Natural killer cell (primary cell): ENCODE measurements at regions not wholly inside any gene's neighbourhood (a gene's known extent, or its start where the extent isn't known, plus 50 kb on each side); places are given as distances from the start of the nearest gene placed in this dataset.
A peak's percentile ranks its signal among the peaks of the same experiment; 100 is the strongest.

Source experiments
- ATAC-seq, 3 donors: fragments of 150-1000 bp in 2 of 3; fragments of 200-7000 bp in 1 of 3; cut with Tn5 transposase; 1 replicate in 1 of 3; 2 replicates in 2 of 3; pipeline ENCODE4 v1.10.0; 2021; ENCODE audit warnings: mild to moderate bottlenecking in 2 of 3, moderate library complexity in 2 of 3
- DNase-seq, 2 donors: peaks; one replicate each; pipeline versions ENCODE4 v3.0.0 to v3.0.0-alpha.2; 2013 to 2021; ENCODE audit warnings: mixed read lengths in 1 of 2
- H3K27ac ChIP-seq: one replicate; pipeline ENCODE4 v1.5.1; 2013; ENCODE audit warnings: mild to moderate bottlenecking, low read length
- H3K27me3 ChIP-seq: one replicate; pipeline ENCODE4 v1.6.1; 2013; ENCODE audit warnings: low read length; ENCODE audit not compliant: control insufficient read depth, insufficient read depth
- H3K36me3 ChIP-seq: one replicate; pipeline ENCODE4 v1.6.1; 2013; ENCODE audit warnings: low read length; ENCODE audit not compliant: control insufficient read depth, insufficient read depth
- H3K4me1 ChIP-seq: one replicate; pipeline ENCODE4 v1.6.1; 2013; ENCODE audit warnings: low read length; ENCODE audit not compliant: control insufficient read depth, insufficient read depth
- H3K4me3 ChIP-seq: one replicate; pipeline ENCODE4 v1.5.1; 2013; ENCODE audit warnings: low read length
- H3K9me3 ChIP-seq: one replicate; pipeline ENCODE4 v1.6.1; 2013; ENCODE audit warnings: low read length; ENCODE audit not compliant: control insufficient read depth, insufficient read depth
- H3K27ac Mint-ChIP-seq, 2 donors: one replicate each; pipeline ENCODE4 v1.8.0; 2022; ENCODE audit warnings: mild to moderate bottlenecking in 2 of 2, mixed read lengths in 2 of 2, moderate library complexity in 1 of 2
- H3K27me3 Mint-ChIP-seq, 2 donors: one replicate each; pipeline ENCODE4 v1.8.0; 2022; ENCODE audit warnings: low read depth in 2 of 2, mixed read lengths in 2 of 2
- H3K36me3 Mint-ChIP-seq: one replicate; pipeline ENCODE4 v1.8.0; 2022; ENCODE audit warnings: mixed read lengths
- H3K4me1 Mint-ChIP-seq, 2 donors: one replicate each; pipeline ENCODE4 v1.8.0; 2022; ENCODE audit warnings: mixed read lengths in 2 of 2
- H3K4me3 Mint-ChIP-seq: one replicate; pipeline ENCODE4 v1.8.0; 2022; ENCODE audit warnings: mild to moderate bottlenecking, moderate library complexity, mixed read lengths
- H3K9me3 Mint-ChIP-seq, 2 donors: one replicate each; pipeline ENCODE4 v1.8.0; 2022; ENCODE audit warnings: mixed read lengths in 2 of 2
- WGBS: methylation state at CpG from one replicate; pipeline ENCODE4 v1.1.7; 2013; ENCODE audit warnings: missing lambda C conversion rate; ENCODE audit not compliant: insufficient coverage; 5-methylcytosine and 5-hydroxymethylcytosine counted together
- intact Hi-C: fragments of 100-400 bp; cut with micrococcal nuclease; formaldehyde crosslinking; loops from one replicate; pipeline ENCODE4 v1.14.2; 2022
- TF ChIP-seq, protein P1 (sequence below): fragments of 200-600 bp; IDR thresholded peaks from one replicate; pipeline ENCODE4 v1.8.0; 2022; ENCODE audit warnings: antibody characterized with exemption

DNA sequence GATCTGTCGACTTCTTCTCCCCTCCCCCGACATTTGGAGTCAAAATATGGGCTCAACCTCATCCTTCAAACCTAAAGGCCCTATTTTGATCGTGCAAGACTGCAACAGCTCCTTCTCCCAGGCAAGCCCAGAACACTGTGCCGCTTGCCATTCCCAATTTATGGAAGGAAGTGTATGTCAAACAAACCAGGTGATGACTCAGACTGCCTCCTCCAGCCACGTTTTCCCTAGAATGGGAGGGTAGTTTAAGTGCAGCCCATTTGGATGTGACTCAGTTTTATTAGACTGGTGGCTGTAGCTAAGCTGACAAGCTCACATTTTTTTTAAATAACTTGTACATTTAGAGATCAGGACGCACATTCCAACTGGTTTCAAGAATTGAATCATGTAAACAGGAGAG lies 570.4 kb upstream of the DIPK2B start:
- intact Hi-C loops = loop anchor here (1.0 kb wide), 2 partner anchors 13 to 18 kb away; no protein-coding TSS in a partner anchor
- Mint-ChIP-seq H3K4me1 (peaks cover 33 to 37% of the 10 kb centered on the region in 2 donors), H3K36me3 (no peaks in the 10 kb centered on the region), H3K9me3 (no peaks in the 10 kb centered on the region), H3K27ac (peak overlapping the region; percentile 88 to 90), H3K4me3 (peak overlapping the region; percentile 77), H3K27me3 (no peaks in the 10 kb centered on the region)
- H3K4me1 ChIP-seq = peaks cover 9% of the 10 kb centered on the region
- peak overlapping the region; percentile 3 for H3K4me3 ChIP-seq
- TF ChIP-seq, protein P1, sequence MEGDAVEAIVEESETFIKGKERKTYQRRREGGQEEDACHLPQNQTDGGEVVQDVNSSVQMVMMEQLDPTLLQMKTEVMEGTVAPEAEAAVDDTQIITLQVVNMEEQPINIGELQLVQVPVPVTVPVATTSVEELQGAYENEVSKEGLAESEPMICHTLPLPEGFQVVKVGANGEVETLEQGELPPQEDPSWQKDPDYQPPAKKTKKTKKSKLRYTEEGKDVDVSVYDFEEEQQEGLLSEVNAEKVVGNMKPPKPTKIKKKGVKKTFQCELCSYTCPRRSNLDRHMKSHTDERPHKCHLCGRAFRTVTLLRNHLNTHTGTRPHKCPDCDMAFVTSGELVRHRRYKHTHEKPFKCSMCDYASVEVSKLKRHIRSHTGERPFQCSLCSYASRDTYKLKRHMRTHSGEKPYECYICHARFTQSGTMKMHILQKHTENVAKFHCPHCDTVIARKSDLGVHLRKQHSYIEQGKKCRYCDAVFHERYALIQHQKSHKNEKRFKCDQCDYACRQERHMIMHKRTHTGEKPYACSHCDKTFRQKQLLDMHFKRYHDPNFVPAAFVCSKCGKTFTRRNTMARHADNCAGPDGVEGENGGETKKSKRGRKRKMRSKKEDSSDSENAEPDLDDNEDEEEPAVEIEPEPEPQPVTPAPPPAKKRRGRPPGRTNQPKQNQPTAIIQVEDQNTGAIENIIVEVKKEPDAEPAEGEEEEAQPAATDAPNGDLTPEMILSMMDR = no peak
- no peak for ATAC-seq
- H3K27ac ChIP-seq = peak overlapping the region; percentile 94
- H3K9me3 ChIP-seq = no peaks in the 10 kb centered on the region
- no peaks in the 10 kb centered on the region for H3K27me3 ChIP-seq
- H3K36me3 ChIP-seq = no peaks in the 10 kb centered on the region
- DNase-seq = peak in 1 of 2 donors; percentile 32
- WGBS = 26% methylated on average over 6 of the region's 6 CpGs

DNA sequence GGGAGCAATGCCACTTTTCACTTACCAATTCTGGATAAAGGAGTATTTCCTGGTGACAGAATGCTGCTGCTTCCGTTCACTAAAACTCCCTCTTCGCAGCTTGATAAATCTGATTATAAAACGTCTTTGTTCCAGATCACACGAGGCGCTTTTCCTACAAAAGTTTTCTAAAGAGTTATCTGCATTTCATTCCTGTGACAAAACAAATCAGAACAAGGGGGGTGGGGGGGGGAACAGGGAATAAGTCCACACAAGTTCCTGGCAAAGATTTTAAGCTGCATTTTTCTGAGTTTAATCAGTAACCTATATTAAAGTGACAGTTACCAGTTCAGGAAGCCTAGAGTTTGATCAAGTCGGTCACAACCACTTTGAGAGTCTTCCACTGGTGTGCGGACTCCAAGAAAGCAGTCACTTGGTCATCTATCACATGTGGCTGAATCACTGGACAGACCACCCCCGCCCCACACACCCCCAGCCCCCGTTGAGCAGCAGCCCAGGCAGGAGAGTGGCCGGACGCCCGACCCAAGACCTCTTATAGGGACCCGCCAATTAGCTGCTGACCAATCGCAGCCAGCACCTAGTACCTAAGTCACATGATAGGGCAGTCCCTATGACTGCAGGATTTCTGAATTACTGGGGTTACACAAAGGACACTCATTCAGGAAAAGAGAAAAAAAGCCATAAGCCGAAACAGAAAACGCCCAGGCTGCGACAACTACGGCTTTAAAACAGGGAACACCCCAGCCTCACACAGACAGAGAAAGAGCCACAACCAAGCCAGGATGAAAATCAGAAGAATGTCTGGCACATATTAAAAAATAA lies 569.3 kb upstream of the DIPK2B start:
- Histone ChIP-seq H3K27ac (peak overlapping the region; percentile 94), H3K9me3 (no peaks in the 10 kb centered on the region), H3K27me3 (no peaks in the 10 kb centered on the region), H3K4me1 (peaks cover 15% of the 10 kb centered on the region), H3K36me3 (no peaks in the 10 kb centered on the region), H3K4me3 (peak overlapping the region; percentile 73)
- Mint-ChIP-seq H3K27ac (peak overlapping the region; percentile 88 to 90), H3K36me3 (no peaks in the 10 kb centered on the region), H3K4me1 (peaks cover 42 to 47% of the 10 kb centered on the region in 2 donors), H3K4me3 (peak overlapping the region; percentile 91), H3K9me3 (no peaks in the 10 kb centered on the region), H3K27me3 (no peaks in the 10 kb centered on the region)
- DNase-seq (peak; percentile 36 to 67), ATAC-seq (peak; percentile 61 to 79 (median 67))
- intact Hi-C loops = loop anchor here (10.0 kb wide), 1 partner anchor 775 kb away; the partner anchor contains the start of gene ZNF674
- WGBS = under 1% methylated on average over 11 of the region's 18 CpGs
- TF ChIP-seq, protein P1 = no peak

GRCh38 chrX:45768666-45769236 lies 568.1 kb upstream of the DIPK2B start:
- Mint-ChIP-seq H3K4me1 (peaks cover 43 to 49% of the 10 kb centered on the region in 2 donors), H3K9me3 (no peaks in the 10 kb centered on the region), H3K4me3 (peak overlapping the region; percentile 91), H3K27ac (peak overlapping the region; percentile 88 to 90), H3K36me3 (no peaks in the 10 kb centered on the region), H3K27me3 (no peaks in the 10 kb centered on the region)
- ATAC-seq (no peak), DNase-seq (no peak)
- intact Hi-C loops = loop anchor here (10.0 kb wide), 1 partner anchor 776 kb away; the partner anchor contains the start of gene ZNF674
- TF ChIP-seq, protein P1 = no peak
- no peaks in the 10 kb centered on the region for H3K36me3 ChIP-seq
- 0% methylated on average over 6 of the region's 6 CpGs for WGBS
- no peaks in the 10 kb centered on the region for H3K9me3 ChIP-seq
- peak overlapping the region; percentile 94 for H3K27ac ChIP-seq
- H3K27me3 ChIP-seq = no peaks in the 10 kb centered on the region
- peak overlapping the region; percentile 73 for H3K4me3 ChIP-seq
- peaks cover 19% of the 10 kb centered on the region for H3K4me1 ChIP-seq
